ENCODE measurements at regions not wholly inside any gene's neighbourhood (a gene's known extent, or its start where the extent isn't known, plus 50 kb on each side); places are given as distances from the start of the nearest gene placed in this dataset.

DNA sequence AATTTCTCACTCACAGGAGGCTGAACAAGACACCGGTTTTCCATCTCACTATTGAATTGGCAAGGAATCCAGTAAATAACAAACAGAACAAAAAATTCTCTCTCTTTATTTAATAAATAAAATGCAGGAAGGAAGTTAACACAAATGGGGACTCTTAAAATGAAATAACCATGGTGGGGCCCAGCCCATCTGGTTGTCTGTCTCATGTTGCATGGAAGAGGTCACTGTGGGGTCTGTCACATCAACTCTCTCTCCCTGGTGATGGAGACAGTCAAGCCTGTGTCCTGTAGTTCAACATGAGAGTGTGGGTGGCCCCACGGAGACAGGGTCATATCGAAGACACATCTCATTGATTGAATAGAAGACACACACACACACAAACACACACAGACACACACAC is 297.7 kb downstream of the IRX2 start:
- Histone ChIP-seq H3K27me3 (ENCODE audit: low read depth) (peaks cover 41% of the 10 kb centered on the region), H3K4me1 (no peaks in the 10 kb centered on the region), H3K9me3 (replicated peaks) (no peaks in the 10 kb centered on the region), H3K4me3 (no peak overlapping the region), H3K36me3 (no peaks in the 10 kb centered on the region), H3K27ac (replicated peaks) (no peak overlapping the region)
- intact Hi-C loops (cut with micrococcal nuclease), result no loop called here
- TF ChIP-seq, protein P1, sequence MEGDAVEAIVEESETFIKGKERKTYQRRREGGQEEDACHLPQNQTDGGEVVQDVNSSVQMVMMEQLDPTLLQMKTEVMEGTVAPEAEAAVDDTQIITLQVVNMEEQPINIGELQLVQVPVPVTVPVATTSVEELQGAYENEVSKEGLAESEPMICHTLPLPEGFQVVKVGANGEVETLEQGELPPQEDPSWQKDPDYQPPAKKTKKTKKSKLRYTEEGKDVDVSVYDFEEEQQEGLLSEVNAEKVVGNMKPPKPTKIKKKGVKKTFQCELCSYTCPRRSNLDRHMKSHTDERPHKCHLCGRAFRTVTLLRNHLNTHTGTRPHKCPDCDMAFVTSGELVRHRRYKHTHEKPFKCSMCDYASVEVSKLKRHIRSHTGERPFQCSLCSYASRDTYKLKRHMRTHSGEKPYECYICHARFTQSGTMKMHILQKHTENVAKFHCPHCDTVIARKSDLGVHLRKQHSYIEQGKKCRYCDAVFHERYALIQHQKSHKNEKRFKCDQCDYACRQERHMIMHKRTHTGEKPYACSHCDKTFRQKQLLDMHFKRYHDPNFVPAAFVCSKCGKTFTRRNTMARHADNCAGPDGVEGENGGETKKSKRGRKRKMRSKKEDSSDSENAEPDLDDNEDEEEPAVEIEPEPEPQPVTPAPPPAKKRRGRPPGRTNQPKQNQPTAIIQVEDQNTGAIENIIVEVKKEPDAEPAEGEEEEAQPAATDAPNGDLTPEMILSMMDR (IDR thresholded peaks at IDR 0.05; ENCODE audit: borderline replicate concordance), result no peak
- no peak for DNase-seq

DNA sequence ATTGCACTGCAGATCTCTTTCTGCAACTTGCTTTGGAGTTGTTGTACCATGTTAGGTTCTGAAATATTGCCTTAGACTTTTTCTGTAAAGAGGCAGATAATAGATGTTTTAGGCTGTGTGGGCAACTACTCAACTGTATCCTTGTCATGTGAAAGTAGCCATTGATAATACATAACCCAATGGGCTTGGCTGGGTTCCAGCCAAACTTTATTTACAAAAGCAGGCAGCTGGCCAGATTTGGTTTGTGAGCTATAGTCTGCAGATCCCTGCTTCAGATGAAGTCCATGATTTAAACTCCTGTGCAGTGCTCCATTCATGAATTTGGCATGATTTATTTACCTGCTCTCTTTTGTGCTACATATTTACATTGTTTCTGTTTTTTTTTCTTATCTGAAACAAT is 300.4 kb downstream of the IRX2 start:
- TF ChIP-seq, protein P1 (IDR thresholded peaks at IDR 0.05; ENCODE audit: borderline replicate concordance), result no peak
- Histone ChIP-seq H3K36me3 (no peaks in the 10 kb centered on the region), H3K27ac (replicated peaks) (no peak overlapping the region), H3K4me3 (no peak overlapping the region), H3K4me1 (no peaks in the 10 kb centered on the region), H3K9me3 (replicated peaks) (no peaks in the 10 kb centered on the region), H3K27me3 (ENCODE audit: low read depth) (peaks cover 32% of the 10 kb centered on the region)
- DNase-seq, result no peak
- intact Hi-C loops (cut with micrococcal nuclease), result no loop called here

GRCh38 chr5:2442496-2443354 is 308.8 kb downstream of the IRX2 start:
- Histone ChIP-seq H3K4me3 (no peak overlapping the region), H3K27ac (replicated peaks) (no peak overlapping the region), H3K27me3 (ENCODE audit: low read depth) (peaks cover 34% of the 10 kb centered on the region), H3K4me1 (no peaks in the 10 kb centered on the region), H3K36me3 (no peaks in the 10 kb centered on the region), H3K9me3 (replicated peaks) (no peaks in the 10 kb centered on the region)
- TF ChIP-seq, protein P1 (IDR thresholded peaks at IDR 0.05; ENCODE audit: borderline replicate concordance), result no peak
- intact Hi-C loops (cut with micrococcal nuclease), result no loop called here
- no peak for DNase-seq

- TF ChIP-seq, protein P1 (IDR thresholded peaks at IDR 0.05; ENCODE audit: borderline replicate concordance), result no peak
- no peaks in the 10 kb centered on the region for H3K36me3 ChIP-seq
- H3K4me3 ChIP-seq, result no peak overlapping the region
- H3K27me3 ChIP-seq (ENCODE audit: low read depth), result peaks cover 38% of the 10 kb centered on the region
- intact Hi-C loops (cut with micrococcal nuclease), result no loop called here
- no peak for DNase-seq
- no peaks in the 10 kb centered on the region for H3K4me1 ChIP-seq
- no peak overlapping the region for H3K27ac ChIP-seq (replicated peaks)
- no peaks in the 10 kb centered on the region for H3K9me3 ChIP-seq (replicated peaks)
These were observed 309.8 kb downstream of the IRX2 start for GRCh38 chr5:2441495-2442180.

- H3K4me3 ChIP-seq, result no peak overlapping the region
- DNase-seq, result no peak
- H3K27ac ChIP-seq (replicated peaks), result no peak overlapping the region
- TF ChIP-seq, protein P1 (IDR thresholded peaks at IDR 0.05; ENCODE audit: borderline replicate concordance), result no peak
- no peaks in the 10 kb centered on the region for H3K4me1 ChIP-seq
- intact Hi-C loops (cut with micrococcal nuclease), result no loop called here
- H3K27me3 ChIP-seq (ENCODE audit: low read depth), result peaks cover 48% of the 10 kb centered on the region
- H3K36me3 ChIP-seq, result no peaks in the 10 kb centered on the region
- H3K9me3 ChIP-seq (replicated peaks), result no peaks in the 10 kb centered on the region
These were observed 311.9 kb downstream of the IRX2 start for GRCh38 chr5:2439608-2440007.

All from left ventricle myocardium inferior (tissue), 1 donor.